K562 (cell line): ENCODE measurements at regions not wholly inside any gene's neighbourhood (a gene's known extent, or its start where the extent isn't known, plus 50 kb on each side); places are given as distances from the start of the nearest gene placed in this dataset.

Source experiments
- POLR2A ChIP-seq: fragments of 450-650 bp; conservative IDR thresholded peaks from 2 replicates; pipeline ENCODE4 v1.6.1; 2016
- RAD21 ChIP-seq, 2 experiments: fragments of 250-450 bp in 1 of 2; fragments of 450-650 bp in 1 of 2; sonication (Bioruptor Pico) in 1 of 2; formaldehyde crosslinking in 1 of 2; IDR thresholded peaks in 1 of 2; conservative IDR thresholded peaks in 1 of 2; 2 replicates each; pipeline versions ENCODE4 v1.4.0 to v1.8.0; 2020 to 2022; ENCODE audit warnings: mild to moderate bottlenecking in 2 of 2, moderate library complexity in 1 of 2
- SMARCA4 ChIP-seq: fragments of 450-650 bp; IDR thresholded peaks from 2 replicates; pipeline ENCODE4 v1.6.1; 2016
- ZSCAN32 ChIP-seq: fragments of 450-650 bp; formaldehyde crosslinking; IDR thresholded peaks from 2 replicates; pipeline ENCODE4 v1.4.0; 2020; ENCODE audit warnings: mild to moderate bottlenecking, moderate library complexity

- no peak for TF ChIP-seq ZSCAN32 (CRISPR knock-in tag)
- no peak for TF ChIP-seq RAD21 (CRISPR knock-in tag; conservative IDR thresholded peaks at IDR 0.05 in 1 of 2, IDR thresholded peaks at IDR 0.05 in 1 of 2)
- no peak for TF ChIP-seq POLR2A
- TF ChIP-seq SMARCA4 = no peak
These were observed 1871.6 kb upstream of the IGFBP7 start for GRCh38 chr4:58981828-58982227.
